HepG2 (cell line): ENCODE measurements at regions not wholly inside any gene's neighbourhood (a gene's known extent, or its start where the extent isn't known, plus 50 kb on each side); places are given as distances from the start of the nearest gene placed in this dataset.

Experiments
- ATAC-seq: fragments of 200-7000 bp; cut with Tn5 transposase; 3 replicates; pipeline ENCODE4 v1.9.1; 2020; ENCODE audit warnings: mild to moderate bottlenecking, moderate library complexity
- BruUV-seq: library from RNA; stranded (reverse); fragments of 400-500 nt; replicated peaks from 2 replicates; lab custom pipeline; 2021; lab: Mats Ljungman, UMichigan
- CTCF ChIA-PET: fragments of 300-600 bp; formaldehyde crosslinking; extraction: SDS; loops from one replicate; lab custom pipeline; 2021; ENCODE audit warnings: low total read pairs, inconsistent platforms, low intra/inter-chr PET ratio; lab: Yijun Ruan, JAX
- POLR2A ChIA-PET: fragments of 350-600 bp; sonication (Branson Sonifier 250); formaldehyde crosslinking; loops from one replicate; lab custom pipeline; 2020; ENCODE audit warnings: antibody characterized with exemption, inconsistent platforms; lab: Yijun Ruan, JAX
- DNase-seq: peaks from one replicate; pipeline ENCODE4 v3.0.0-alpha.2; 2015; ENCODE audit warnings: low spot score
- FAIRE-seq: peaks from 3 replicates; lab custom pipeline; 2011; peaks lifted over from hg19 to GRCh38; lab: Jason Lieb, UNC
- H2AFZ ChIP-seq: one replicate; pipeline ENCODE4 v1.6.1; 2011; ENCODE audit warnings: low read length, inconsistent platforms
- H3K27ac ChIP-seq: fragments of 300-600 bp; 3 replicates; pipeline ENCODE4 v1.8.0; 2011; ENCODE audit warnings: mixed run types, mild to moderate bottlenecking, mixed read lengths, low read length, inconsistent platforms; ENCODE audit not compliant: insufficient read depth; ENCODE audit errors: extremely low read length
- H3K27me3 ChIP-seq, 2 experiments: fragments of 200-600 bp in 1 of 2; 2 replicates in 1 of 2; 3 replicates in 1 of 2; pipeline versions ENCODE4 v1.6.0 to v1.8.0; 2011; ENCODE audit warnings: low read length in 2 of 2, mild to moderate bottlenecking in 2 of 2, moderate library complexity in 2 of 2, inconsistent platforms in 1 of 2; ENCODE audit not compliant: insufficient read depth in 2 of 2, control insufficient read depth in 1 of 2
- H3K36me3 ChIP-seq, 2 experiments: fragments of 200-600 bp in 1 of 2; replicated peaks in 1 of 2; 2 replicates in 1 of 2; 3 replicates in 1 of 2; pipeline versions ENCODE4 v1.5.1 to v1.8.0; 2011; ENCODE audit warnings: low read length in 2 of 2, inconsistent platforms in 1 of 2; ENCODE audit not compliant: insufficient read depth in 2 of 2, control insufficient read depth in 1 of 2
- H3K4me1 ChIP-seq: 2 replicates; pipeline ENCODE4 v1.5.1; 2012; ENCODE audit warnings: low read length, inconsistent platforms; ENCODE audit not compliant: insufficient read depth
- H3K4me2 ChIP-seq: 2 replicates; pipeline ENCODE4 v1.6.0; 2011; ENCODE audit warnings: low read depth, low read length, inconsistent platforms
- H3K4me3 ChIP-seq, 3 experiments: fragments of 200-600 bp in 1 of 3; sonication (generic), shearing (Covaris generic) in 1 of 3; replicated peaks in 1 of 3; 2 replicates each; pipeline ENCODE4 v1.5.1; 2011 to 2016; ENCODE audit warnings: low read length in 3 of 3, inconsistent platforms in 2 of 3, low read depth in 2 of 3, mild to moderate bottlenecking in 2 of 3, control low read depth in 1 of 3, mixed read lengths in 1 of 3; ENCODE audit not compliant: insufficient read depth in 1 of 3
- H3K79me2 ChIP-seq: one replicate; pipeline ENCODE4 v1.6.1; 2011; ENCODE audit warnings: low read length, inconsistent platforms; ENCODE audit not compliant: insufficient read depth
- H3K9ac ChIP-seq: 2 replicates; pipeline ENCODE4 v1.6.0; 2011; ENCODE audit warnings: mild to moderate bottlenecking, low read depth, low read length, inconsistent platforms; ENCODE audit not compliant: insufficient read depth
- H3K9me3 ChIP-seq: 2 replicates; pipeline ENCODE4 v1.5.1; 2012; ENCODE audit warnings: mild to moderate bottlenecking, low read length
- H4K20me1 ChIP-seq: 2 replicates; pipeline ENCODE4 v1.6.0; 2011; ENCODE audit warnings: inconsistent platforms, mild to moderate bottlenecking, low read length, moderate library complexity; ENCODE audit not compliant: insufficient read depth
- BRD4 ChIP-seq: sonication (generic); formaldehyde crosslinking; IDR thresholded peaks from 2 replicates; pipeline ENCODE4 v1.4.0; 2020; ENCODE audit warnings: missing genetic modification reagents
- MED1 ChIP-seq: sonication (generic); formaldehyde crosslinking; IDR thresholded peaks from 2 replicates; pipeline ENCODE4 v1.4.0; 2020; ENCODE audit warnings: missing genetic modification reagents
- NFIB ChIP-seq: sonication (generic); formaldehyde crosslinking; IDR thresholded peaks from 2 replicates; pipeline ENCODE4 v1.9.0; 2021; ENCODE audit warnings: missing genetic modification reagents, mild to moderate bottlenecking, borderline replicate concordance
- TRAFD1 ChIP-seq: sonication (generic); formaldehyde crosslinking; IDR thresholded peaks from 2 replicates; pipeline ENCODE4 v1.5.1; 2020; ENCODE audit warnings: missing genetic modification reagents, mild to moderate bottlenecking, borderline replicate concordance
- ZNF121 ChIP-seq: sonication (generic); formaldehyde crosslinking; IDR thresholded peaks from 2 replicates; pipeline ENCODE4 v1.5.0; 2020; ENCODE audit warnings: mild to moderate bottlenecking, missing genetic modification reagents
- WGBS: methylation state at CpG from one replicate; pipeline ENCODE4 v1.1.6; 2017; ENCODE audit warnings: low lambda C conversion rate; 5-methylcytosine and 5-hydroxymethylcytosine counted together
- in situ Hi-C: cut with HindIII; loops from 2 replicates; pipeline ENCODE4 v1.10.0; 2017; ENCODE audit warnings: low pct_unique_long_range_greater_than_20kb; ENCODE audit not compliant: extremely low pct_ligation_motif_present
- intact Hi-C: fragments of 100-400 bp; cut with micrococcal nuclease; formaldehyde crosslinking; loops from one replicate; pipeline ENCODE4 v1.10.0; 2022; ENCODE audit not compliant: unreplicated experiment

GRCh38 chr9:126145887-126146253, 180.8 kb upstream of the MVB12B start:
- H3K36me3 ChIP-seq: no peaks in the 10 kb centered on the region
- WGBS: 84% methylated on average over 4 of the region's 4 CpGs
- CTCF ChIA-PET: interaction anchor here (1.4 kb wide), 1 partner anchor 83 kb away, joined by 7 read pairs; no protein-coding TSS in a partner anchor
- intact Hi-C loops: loop anchor here (2.0 kb wide), 1 partner anchor 83 kb away; no protein-coding TSS in a partner anchor
- H3K79me2 ChIP-seq: no peaks in the 10 kb centered on the region
- H4K20me1 ChIP-seq: no peaks in the 10 kb centered on the region
- peak overlapping the region; percentile 86 for H3K27ac ChIP-seq
- no peak for FAIRE-seq
- peak; percentile 3 for ATAC-seq
- H3K4me2 ChIP-seq: peak overlapping the region; percentile 84
- POLR2A ChIA-PET: interaction anchor here (1.4 kb wide), 1 partner anchor 14 kb away, joined by 4 read pairs; no protein-coding TSS in a partner anchor
- H3K4me1 ChIP-seq: peaks cover 57% of the 10 kb centered on the region
- H3K27me3 ChIP-seq: no peaks in the 10 kb centered on the region
- H3K4me3 ChIP-seq: peak overlapping the region in 2 of 3 experiments; percentile 10 to 63; a peak in 3 of 6 replicates
- H3K9me3 ChIP-seq: peaks cover 5% of the 10 kb centered on the region; the same call in 1 of the 2 replicates
- TF ChIP-seq ZNF121 (CRISPR knock-in tag): 0 out of 2 replicates have a peak, but pooled peaks have one; percentile 3
- TF ChIP-seq BRD4 (CRISPR knock-in tag): 0 out of 2 replicates have a peak, but pooled peaks have one; percentile 24
- TF ChIP-seq NFIB (CRISPR knock-in tag): no peak
- 0 out of 2 replicates have a peak, but pooled peaks have one; percentile 18 for TF ChIP-seq MED1 (CRISPR knock-in tag)
- no peak for TF ChIP-seq TRAFD1
- BruUV-seq: TSS peak; percentile 81
- peak overlapping the region; percentile 91 for H2AFZ ChIP-seq
- peak overlapping the region; percentile 53 for H3K9ac ChIP-seq
- in situ Hi-C loops: no loop called here
- DNase-seq: no peak
